CD14-positive monocyte (primary cell): ENCODE measurements at regions not wholly inside any gene's neighbourhood (a gene's known extent, or its start where the extent isn't known, plus 50 kb on each side); places are given as distances from the start of the nearest gene placed in this dataset.

Experiments
- DNase-seq, 3 donors: peaks; one replicate each; pipeline ENCODE4 v3.0.0-alpha.2; 2011 to 2022
- H2AFZ ChIP-seq: 2 replicates; pipeline ENCODE4 v1.6.0; 2012; ENCODE audit warnings: mild to moderate bottlenecking, low read depth, low read length, inconsistent platforms; ENCODE audit not compliant: insufficient read depth, poor library complexity, severe bottlenecking
- H3K27ac ChIP-seq, 2 donors: 1 replicate in 1 of 2; 2 replicates in 1 of 2; pipeline ENCODE4 v1.5.1; 2012 to 2013; ENCODE audit warnings: low read length in 2 of 2, control low read depth in 1 of 2, inconsistent platforms in 1 of 2, low read depth in 1 of 2, mild to moderate bottlenecking in 1 of 2
- H3K27me3 ChIP-seq, 2 donors: one replicate each; pipeline versions ENCODE4 v1.6.0 to v1.6.1; 2011 to 2013; ENCODE audit warnings: low read length in 2 of 2; ENCODE audit not compliant: control insufficient read depth in 2 of 2, insufficient read depth in 2 of 2
- H3K36me3 ChIP-seq, 2 donors: replicated peaks in 1 of 2; 1 replicate in 1 of 2; 2 replicates in 1 of 2; pipeline versions ENCODE4 v1.5.1 to v1.6.1; 2012 to 2013; ENCODE audit warnings: low read length in 2 of 2, control low read depth in 1 of 2, inconsistent platforms in 1 of 2, mild to moderate bottlenecking in 1 of 2; ENCODE audit not compliant: insufficient read depth in 2 of 2, control insufficient read depth in 1 of 2
- H3K4me1 ChIP-seq, 2 donors: 1 replicate in 1 of 2; 2 replicates in 1 of 2; pipeline versions ENCODE4 v1.5.1 to v1.6.1; 2012 to 2013; ENCODE audit warnings: low read length in 2 of 2, control low read depth in 1 of 2, inconsistent platforms in 1 of 2, mild to moderate bottlenecking in 1 of 2, moderate library complexity in 1 of 2; ENCODE audit not compliant: insufficient read depth in 2 of 2, control insufficient read depth in 1 of 2
- H3K4me2 ChIP-seq: replicated peaks from 2 replicates; pipeline ENCODE3; 2012; ENCODE audit warnings: low read length, moderate library complexity, mild to moderate bottlenecking; ENCODE audit not compliant: poor library complexity, severe bottlenecking; ENCODE audit errors: extremely low read depth
- H3K4me3 ChIP-seq, 3 experiments: fragments of 200-600 bp in 1 of 3; sonication (generic) in 1 of 3; replicated peaks in 1 of 3; 1 replicate in 2 of 3; 2 replicates in 1 of 3; pipeline ENCODE4 v1.5.1; 2011 to 2013; ENCODE audit warnings: low read length in 3 of 3, mild to moderate bottlenecking in 3 of 3, control low read depth in 2 of 3, low read depth in 2 of 3, inconsistent platforms in 1 of 3, moderate library complexity in 1 of 3
- H3K79me2 ChIP-seq: 2 replicates; pipeline ENCODE4 v1.6.0; 2012; ENCODE audit warnings: mild to moderate bottlenecking, control low read depth, inconsistent platforms, low read length, moderate library complexity; ENCODE audit not compliant: insufficient read depth
- H3K9ac ChIP-seq: 2 replicates; pipeline ENCODE4 v1.6.0; 2017; ENCODE audit warnings: low read length, mild to moderate bottlenecking; ENCODE audit not compliant: insufficient read depth, poor library complexity, severe bottlenecking
- H3K9me3 ChIP-seq, 2 donors: replicated peaks in 1 of 2; 1 replicate in 1 of 2; 2 replicates in 1 of 2; pipeline versions ENCODE4 v1.5.1 to v1.6.1; 2012 to 2013; ENCODE audit warnings: low read length in 2 of 2, control low read depth in 1 of 2; ENCODE audit not compliant: control insufficient read depth in 1 of 2, insufficient read depth in 1 of 2
- H4K20me1 ChIP-seq: 2 replicates; pipeline ENCODE4 v1.6.0; 2012; ENCODE audit warnings: mild to moderate bottlenecking, low read length, control low read depth, moderate library complexity; ENCODE audit not compliant: insufficient read depth
- H3K27ac Mint-ChIP-seq, 7 donors: one replicate each; pipeline ENCODE4 v1.8.0; 2020; ENCODE audit warnings: mild to moderate bottlenecking in 7 of 7, mixed read lengths in 7 of 7, moderate library complexity in 6 of 7, inconsistent platforms in 2 of 7
- H3K27me3 Mint-ChIP-seq, 3 donors: one replicate each; pipeline ENCODE4 v1.8.0; 2021 to 2022; ENCODE audit warnings: low read depth in 3 of 3, mild to moderate bottlenecking in 3 of 3, mixed read lengths in 3 of 3, moderate library complexity in 3 of 3, inconsistent platforms in 1 of 3
- H3K36me3 Mint-ChIP-seq, 2 donors: one replicate each; pipeline ENCODE4 v1.8.0; 2020; ENCODE audit warnings: mixed read lengths in 2 of 2, inconsistent platforms in 1 of 2, mild to moderate bottlenecking in 1 of 2
- H3K4me1 Mint-ChIP-seq: one replicate; pipeline ENCODE4 v1.8.0; 2020; ENCODE audit warnings: mild to moderate bottlenecking, mixed read lengths
- H3K4me3 Mint-ChIP-seq, 2 donors: one replicate each; pipeline ENCODE4 v1.8.0; 2020; ENCODE audit warnings: mild to moderate bottlenecking in 2 of 2, mixed read lengths in 2 of 2, moderate library complexity in 1 of 2
- H3K9me3 Mint-ChIP-seq, 7 donors: one replicate each; pipeline ENCODE4 v1.8.0; 2020 to 2022; ENCODE audit warnings: mixed read lengths in 7 of 7, mild to moderate bottlenecking in 6 of 7, moderate library complexity in 6 of 7, inconsistent platforms in 2 of 7
- whole genome bisulfite sequencing: methylation state at CpG from one replicate; pipeline ENCODE4 v1.1.5; 2013; ENCODE audit warnings: missing lambda C conversion rate; ENCODE audit not compliant: insufficient coverage; 5-methylcytosine and 5-hydroxymethylcytosine counted together
- intact Hi-C, 2 donors: fragments of 100-400 bp; cut with micrococcal nuclease; formaldehyde crosslinking; loops; one replicate each; pipeline versions ENCODE4 v1.15.0 to v1.15.1; 2023
- TF ChIP-seq, protein P1 (sequence below): fragments of 200-600 bp; IDR thresholded peaks from one replicate; pipeline ENCODE4 v1.8.0; 2022; ENCODE audit warnings: antibody characterized with exemption, mild to moderate bottlenecking

DNA sequence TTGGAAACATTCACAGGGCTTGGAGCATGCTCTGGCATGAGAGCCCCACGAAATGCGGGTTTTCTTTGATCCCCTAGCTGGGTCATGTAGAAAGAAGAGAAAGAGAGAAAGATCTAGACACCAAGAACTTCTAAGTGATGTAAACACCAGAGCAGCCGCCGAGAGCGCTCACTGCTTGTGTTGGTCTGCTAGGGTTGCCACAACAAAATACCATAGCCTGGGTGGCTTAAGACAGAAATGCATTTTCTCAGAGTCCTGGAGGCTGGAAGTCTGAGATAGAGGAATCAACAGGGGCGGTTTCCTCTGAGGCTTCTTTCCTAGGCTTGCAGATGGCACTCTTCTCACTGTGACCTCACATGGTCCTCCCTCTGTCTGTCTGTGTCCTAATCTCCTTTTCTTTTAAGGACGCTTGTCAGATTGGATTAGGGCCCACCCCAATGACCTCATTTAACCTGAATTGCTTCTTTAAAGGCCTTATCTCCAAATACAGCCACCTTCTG, 139.5 kb downstream of the CYLD start:
- H3K27me3 Mint-ChIP-seq = peaks cover 12 to 19% (median 17%) of the 10 kb centered on the region in 3 donors
- H4K20me1 ChIP-seq = no peaks in the 10 kb centered on the region
- peaks cover 0 to 8% of the 10 kb centered on the region in 2 donors for H3K27me3 ChIP-seq

DNA sequence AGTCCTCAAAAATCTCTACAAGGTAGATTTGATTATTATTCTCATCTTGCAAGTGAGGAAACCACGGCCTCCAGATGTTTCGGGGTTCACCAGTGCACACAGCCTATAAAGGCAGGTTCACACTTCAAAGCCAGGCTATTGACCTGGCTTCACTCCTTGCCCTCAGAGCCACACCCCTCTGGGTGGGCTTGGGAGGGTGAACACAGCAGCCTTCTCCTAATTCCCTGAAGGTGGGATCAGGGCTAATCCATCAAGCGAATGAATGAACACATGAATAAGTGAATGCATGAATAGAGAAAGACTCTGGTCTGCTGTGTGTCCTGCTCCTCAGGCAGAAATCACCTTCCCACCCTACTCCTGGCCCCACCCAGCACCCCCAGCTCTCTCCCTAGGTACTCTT, 139.0 kb downstream of the CYLD start:
- no peaks in the 10 kb centered on the region for H3K36me3 Mint-ChIP-seq
- Histone ChIP-seq H3K4me1 (peaks cover 0 to 10% of the 10 kb centered on the region in 2 donors), H3K9me3 (peaks cover 0 to 4% of the 10 kb centered on the region in 2 donors), H3K4me2 (no peak overlapping the region), H3K36me3 (no peaks in the 10 kb centered on the region), H3K9ac (no peak overlapping the region), H3K79me2 (no peaks in the 10 kb centered on the region), H3K27ac (no peak overlapping the region), H3K27me3 (peaks cover 0 to 10% of the 10 kb centered on the region in 2 donors), H4K20me1 (no peaks in the 10 kb centered on the region), H2AFZ (no peak overlapping the region), H3K4me3 (no peak overlapping the region)
- H3K4me1 Mint-ChIP-seq = no peaks in the 10 kb centered on the region
- H3K9me3 Mint-ChIP-seq = peaks cover 0 to 3% (median 0%) of the 10 kb centered on the region in 7 donors
- no CpG with 5 or more reads among the region's 3 CpGs for WGBS
- TF ChIP-seq, protein P1, sequence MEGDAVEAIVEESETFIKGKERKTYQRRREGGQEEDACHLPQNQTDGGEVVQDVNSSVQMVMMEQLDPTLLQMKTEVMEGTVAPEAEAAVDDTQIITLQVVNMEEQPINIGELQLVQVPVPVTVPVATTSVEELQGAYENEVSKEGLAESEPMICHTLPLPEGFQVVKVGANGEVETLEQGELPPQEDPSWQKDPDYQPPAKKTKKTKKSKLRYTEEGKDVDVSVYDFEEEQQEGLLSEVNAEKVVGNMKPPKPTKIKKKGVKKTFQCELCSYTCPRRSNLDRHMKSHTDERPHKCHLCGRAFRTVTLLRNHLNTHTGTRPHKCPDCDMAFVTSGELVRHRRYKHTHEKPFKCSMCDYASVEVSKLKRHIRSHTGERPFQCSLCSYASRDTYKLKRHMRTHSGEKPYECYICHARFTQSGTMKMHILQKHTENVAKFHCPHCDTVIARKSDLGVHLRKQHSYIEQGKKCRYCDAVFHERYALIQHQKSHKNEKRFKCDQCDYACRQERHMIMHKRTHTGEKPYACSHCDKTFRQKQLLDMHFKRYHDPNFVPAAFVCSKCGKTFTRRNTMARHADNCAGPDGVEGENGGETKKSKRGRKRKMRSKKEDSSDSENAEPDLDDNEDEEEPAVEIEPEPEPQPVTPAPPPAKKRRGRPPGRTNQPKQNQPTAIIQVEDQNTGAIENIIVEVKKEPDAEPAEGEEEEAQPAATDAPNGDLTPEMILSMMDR = no peak
- peaks cover 12 to 21% (median 17%) of the 10 kb centered on the region in 3 donors for H3K27me3 Mint-ChIP-seq
- no peak overlapping the region for H3K27ac Mint-ChIP-seq
- no peak overlapping the region for H3K4me3 Mint-ChIP-seq
- intact Hi-C loops = no loop called here
- no peak for DNase-seq

More for the DNA sequence above, 139.5 kb downstream of the CYLD start:
- no peak for DNase-seq
- WGBS = 100% methylated on average over 1 of the region's 7 CpGs
- no peak overlapping the region for H3K4me2 ChIP-seq
- Mint-ChIP-seq H3K9me3 (peaks cover 0 to 3% (median 0%) of the 10 kb centered on the region in 7 donors), H3K36me3 (no peaks in the 10 kb centered on the region), H3K4me3 (no peak overlapping the region), H3K4me1 (no peaks in the 10 kb centered on the region), H3K27ac (no peak overlapping the region)
- no peaks in the 10 kb centered on the region for H3K79me2 ChIP-seq
- H3K27ac ChIP-seq = no peak overlapping the region
- TF ChIP-seq, protein P1 = no peak
- no peak overlapping the region for H2AFZ ChIP-seq
- H3K9me3 ChIP-seq = peaks cover 0 to 4% of the 10 kb centered on the region in 2 donors
- H3K36me3 ChIP-seq = no peaks in the 10 kb centered on the region
- H3K4me3 ChIP-seq = no peak overlapping the region
- H3K4me1 ChIP-seq = peaks cover 0 to 10% of the 10 kb centered on the region in 2 donors
- no peak overlapping the region for H3K9ac ChIP-seq
- intact Hi-C loops = no loop called here
